GM10248 (cell line): ENCODE measurements at regions not wholly inside any gene's neighbourhood (a gene's known extent, or its start where the extent isn't known, plus 50 kb on each side); places are given as distances from the start of the nearest gene placed in this dataset.

Experiments used
- CTCF ChIA-PET: fragments of 300-600 bp; sonication (Branson Sonifier 250); formaldehyde crosslinking; extraction: SDS; loops from one replicate; lab custom pipeline; 2021; ENCODE audit warnings: antibody characterized with exemption; lab: Yijun Ruan, JAX
- POLR2A ChIA-PET: fragments of 350-650 bp; sonication (Branson Sonifier 250); formaldehyde crosslinking; extraction: SDS; loops from one replicate; lab custom pipeline; 2020; ENCODE audit warnings: antibody characterized with exemption; lab: Yijun Ruan, JAX
- DNase-seq: peaks from one replicate; pipeline ENCODE4 v3.0.0; 2012; ENCODE audit errors: extremely low spot score
- TF ChIP-seq, protein P1 (sequence below): IDR thresholded peaks from 2 replicates; pipeline ENCODE4 v1.5.1; 2012; ENCODE audit warnings: mild to moderate bottlenecking, low read depth; ENCODE audit errors: extremely low read depth, missing control alignments, control extremely low read depth

DNA sequence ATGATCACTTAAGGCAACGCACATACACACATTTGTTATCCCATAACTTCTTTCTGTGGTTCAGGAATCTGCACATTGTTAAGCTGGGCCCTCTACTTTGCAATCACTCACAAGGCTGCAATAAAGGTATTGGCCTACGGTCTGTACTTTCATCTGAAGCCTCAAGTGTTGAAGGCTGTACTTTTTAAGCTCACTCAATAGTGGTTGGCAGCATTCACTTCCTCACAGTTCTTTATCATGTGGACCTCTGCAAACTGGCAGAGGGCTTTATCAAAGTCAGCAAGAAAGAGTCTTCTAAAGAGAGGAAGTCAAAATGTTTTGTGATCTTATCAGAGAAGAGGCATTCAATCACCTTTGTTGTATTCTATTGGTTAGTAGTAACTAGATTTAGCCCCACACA lies 301.4 kb upstream of the EPHA5 start:
- ChIA-PET CTCF (interaction anchor here (1.4 kb wide), 1 partner anchor 14 kb away, joined by 5 read pairs; no protein-coding TSS in a partner anchor), POLR2A (no interaction called here)
- TF ChIP-seq, protein P1, sequence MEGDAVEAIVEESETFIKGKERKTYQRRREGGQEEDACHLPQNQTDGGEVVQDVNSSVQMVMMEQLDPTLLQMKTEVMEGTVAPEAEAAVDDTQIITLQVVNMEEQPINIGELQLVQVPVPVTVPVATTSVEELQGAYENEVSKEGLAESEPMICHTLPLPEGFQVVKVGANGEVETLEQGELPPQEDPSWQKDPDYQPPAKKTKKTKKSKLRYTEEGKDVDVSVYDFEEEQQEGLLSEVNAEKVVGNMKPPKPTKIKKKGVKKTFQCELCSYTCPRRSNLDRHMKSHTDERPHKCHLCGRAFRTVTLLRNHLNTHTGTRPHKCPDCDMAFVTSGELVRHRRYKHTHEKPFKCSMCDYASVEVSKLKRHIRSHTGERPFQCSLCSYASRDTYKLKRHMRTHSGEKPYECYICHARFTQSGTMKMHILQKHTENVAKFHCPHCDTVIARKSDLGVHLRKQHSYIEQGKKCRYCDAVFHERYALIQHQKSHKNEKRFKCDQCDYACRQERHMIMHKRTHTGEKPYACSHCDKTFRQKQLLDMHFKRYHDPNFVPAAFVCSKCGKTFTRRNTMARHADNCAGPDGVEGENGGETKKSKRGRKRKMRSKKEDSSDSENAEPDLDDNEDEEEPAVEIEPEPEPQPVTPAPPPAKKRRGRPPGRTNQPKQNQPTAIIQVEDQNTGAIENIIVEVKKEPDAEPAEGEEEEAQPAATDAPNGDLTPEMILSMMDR, result no peak
- no peak for DNase-seq

DNA sequence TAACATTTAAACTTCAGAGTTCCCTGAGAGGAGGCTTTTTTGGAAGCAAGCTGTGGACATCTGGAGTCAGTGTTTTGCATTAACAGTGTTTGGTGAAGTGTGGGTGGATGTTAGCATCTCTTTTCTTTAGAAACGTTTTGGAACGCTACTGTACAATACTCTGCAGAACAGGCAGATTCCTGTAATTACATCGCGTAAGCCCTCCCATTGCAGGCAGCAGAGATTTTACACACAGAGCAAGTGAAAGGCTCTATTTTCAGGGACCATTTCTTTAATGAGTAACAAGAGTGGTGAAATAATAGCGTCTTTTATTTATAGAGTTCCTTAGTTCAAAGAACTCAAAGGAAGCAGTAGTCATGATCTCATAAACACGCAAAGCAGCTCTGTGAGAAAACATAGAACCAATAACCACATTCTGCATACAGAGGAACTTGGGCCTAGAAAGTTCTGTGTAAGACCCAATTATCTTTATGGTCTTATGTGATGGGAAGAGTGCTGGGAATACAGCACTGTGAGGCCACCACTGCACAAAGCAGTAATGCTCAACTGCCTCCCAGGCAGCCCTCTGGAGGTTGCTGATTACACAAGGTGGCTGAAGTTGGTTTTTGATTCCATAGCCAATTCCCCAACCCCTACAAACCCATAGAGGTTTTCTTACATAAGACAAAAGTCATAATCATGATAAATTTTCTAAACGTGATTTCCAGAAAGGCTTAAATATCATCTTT lies 298.7 kb upstream of the EPHA5 start:
- ChIA-PET CTCF (no interaction called here), POLR2A (no interaction called here)

DNA sequence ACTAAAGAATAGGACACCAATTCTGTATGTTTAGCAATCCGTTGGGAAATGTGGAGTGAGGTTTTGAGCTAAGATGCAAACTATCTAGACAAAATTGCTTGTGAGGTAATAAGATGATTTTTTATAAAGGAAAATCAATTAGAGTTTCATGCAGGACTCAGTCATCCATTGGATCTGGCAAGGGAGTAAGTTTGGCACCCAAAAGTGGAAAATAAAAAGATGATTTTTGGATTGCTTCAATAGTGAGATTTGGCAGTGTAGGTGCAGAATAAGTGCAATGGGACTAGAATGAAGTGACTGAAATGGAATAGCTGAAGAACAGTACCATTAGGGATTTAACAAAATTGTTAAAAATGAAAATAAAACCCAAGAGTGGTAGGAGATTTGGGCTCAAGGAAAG lies 290.5 kb upstream of the EPHA5 start:
- ChIA-PET POLR2A (no interaction called here), CTCF (interaction anchor here (1.2 kb wide), 1 partner anchor 16 kb away, joined by 5 read pairs; no protein-coding TSS in a partner anchor)
- DNase-seq, result no peak
- TF ChIP-seq, protein P1, result no peak

More for the DNA sequence above, 298.7 kb upstream of the EPHA5 start:
- DNase-seq, result no peak
- TF ChIP-seq, protein P1, result no peak

DNA sequence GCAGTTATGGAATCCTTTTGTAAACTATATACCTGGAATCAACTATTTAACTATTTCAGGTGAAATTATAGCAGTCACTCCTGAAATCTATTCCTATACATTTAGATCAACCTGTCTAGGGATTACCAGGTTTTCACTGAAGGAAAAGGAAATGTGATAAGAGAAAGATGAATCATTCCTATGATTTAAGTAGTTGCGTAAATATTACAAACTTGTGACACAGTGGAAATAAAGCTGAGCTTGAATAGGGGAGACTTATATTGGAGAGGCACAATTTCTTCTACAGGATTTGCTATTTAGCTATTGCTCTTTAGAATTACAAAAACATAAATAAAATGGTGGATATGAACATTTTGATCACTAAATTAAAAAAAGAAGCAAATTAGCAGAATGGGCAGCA lies 284.1 kb upstream of the EPHA5 start:
- POLR2A ChIA-PET, result no interaction called here
- DNase-seq, result no peak
- CTCF ChIA-PET, result no interaction called here
- TF ChIP-seq, protein P1, result no peak

DNA sequence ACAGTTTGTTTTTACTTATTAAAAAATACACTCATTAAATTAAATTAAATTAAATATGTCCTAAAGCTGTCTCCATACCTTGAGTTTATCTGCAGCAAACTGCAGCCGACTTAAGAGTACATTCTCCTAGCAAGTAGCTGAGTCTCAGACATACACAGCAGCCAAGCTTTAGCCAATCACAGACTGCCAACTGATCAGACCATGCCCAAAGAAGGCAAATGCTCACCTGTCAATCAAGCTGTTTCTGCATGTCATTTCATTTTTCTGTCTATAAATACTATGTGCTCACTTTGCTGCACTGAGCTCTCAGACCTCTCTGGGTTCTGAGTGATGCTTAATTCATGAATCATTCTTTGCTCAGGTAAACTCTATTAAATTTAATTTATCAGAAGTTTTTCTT lies 280.9 kb upstream of the EPHA5 start:
- POLR2A ChIA-PET, result no interaction called here
- TF ChIP-seq, protein P1, result no peak
- CTCF ChIA-PET, result no interaction called here
- no peak for DNase-seq

DNA sequence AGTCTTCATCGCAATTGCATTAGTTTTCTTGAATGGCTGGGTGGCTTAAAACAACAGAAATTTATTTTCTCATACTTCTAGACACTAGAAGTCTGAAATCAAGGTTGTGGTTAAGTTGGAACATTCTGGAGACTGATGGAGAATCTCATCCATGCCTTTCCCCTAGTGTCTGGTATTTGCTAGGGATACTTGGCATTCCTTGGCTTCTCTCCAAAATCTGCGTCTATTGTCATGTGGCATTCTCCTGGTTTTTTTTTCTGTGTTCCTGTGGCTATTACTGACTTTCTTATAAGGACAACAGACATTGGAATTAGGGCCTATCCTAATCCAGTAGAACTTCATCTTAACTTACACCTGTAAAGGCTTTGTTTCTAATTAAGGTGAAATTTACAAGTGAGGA lies 272.8 kb upstream of the EPHA5 start:
- DNase-seq, result no peak
- TF ChIP-seq, protein P1, result no peak
- ChIA-PET CTCF (no interaction called here), POLR2A (no interaction called here)
